ENCODE measurements at regions not wholly inside any gene's neighbourhood (a gene's known extent, or its start where the extent isn't known, plus 50 kb on each side); places are given as distances from the start of the nearest gene placed in this dataset.

DNA sequence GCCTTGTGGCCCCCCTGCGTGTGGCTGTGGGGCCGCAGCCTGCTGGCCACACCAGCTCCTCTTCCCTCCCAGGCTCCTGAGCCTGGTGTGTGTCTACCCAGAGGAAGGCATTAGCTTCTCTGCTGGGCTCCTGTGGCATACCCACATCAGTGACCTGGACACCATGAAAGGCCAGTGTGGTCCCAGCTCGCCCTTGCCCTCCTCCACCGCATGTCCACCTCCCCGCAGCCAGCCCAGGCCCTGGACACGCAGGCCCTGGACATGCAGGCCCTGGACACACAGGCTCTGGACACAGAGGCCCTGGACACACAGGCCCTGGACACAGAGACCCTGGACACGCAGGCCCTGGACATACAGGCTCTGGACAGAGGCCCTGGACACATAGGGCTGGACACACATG, 153.4 kb upstream of the PPP1R26 start:
- no peak for DNase-seq

DNA sequence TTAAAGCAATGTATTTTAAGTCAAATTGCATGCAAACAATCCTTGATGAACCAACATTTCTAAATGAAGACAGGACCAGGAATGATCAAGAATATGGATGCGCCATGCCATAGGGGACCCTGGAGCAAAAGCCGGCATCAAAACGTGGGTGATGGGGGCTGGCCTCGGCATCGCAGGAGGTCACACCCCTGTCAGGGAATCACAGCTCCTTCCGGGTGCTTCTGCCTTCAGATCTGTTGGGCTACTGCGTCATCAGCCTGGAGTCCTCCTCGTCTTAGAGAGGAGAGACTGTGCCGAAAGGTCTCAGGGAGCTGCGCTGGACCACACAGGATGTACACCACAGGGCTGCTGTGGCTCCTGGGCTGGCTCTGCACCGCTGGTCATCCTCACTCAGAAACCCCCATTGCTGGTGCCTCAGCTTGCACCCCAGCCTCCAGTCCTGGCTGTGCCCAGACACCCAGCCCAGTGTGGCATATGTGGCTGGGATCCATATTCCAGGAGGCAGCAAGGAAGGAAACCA, 152.9 kb upstream of the PPP1R26 start:
- no peak for DNase-seq

DNA sequence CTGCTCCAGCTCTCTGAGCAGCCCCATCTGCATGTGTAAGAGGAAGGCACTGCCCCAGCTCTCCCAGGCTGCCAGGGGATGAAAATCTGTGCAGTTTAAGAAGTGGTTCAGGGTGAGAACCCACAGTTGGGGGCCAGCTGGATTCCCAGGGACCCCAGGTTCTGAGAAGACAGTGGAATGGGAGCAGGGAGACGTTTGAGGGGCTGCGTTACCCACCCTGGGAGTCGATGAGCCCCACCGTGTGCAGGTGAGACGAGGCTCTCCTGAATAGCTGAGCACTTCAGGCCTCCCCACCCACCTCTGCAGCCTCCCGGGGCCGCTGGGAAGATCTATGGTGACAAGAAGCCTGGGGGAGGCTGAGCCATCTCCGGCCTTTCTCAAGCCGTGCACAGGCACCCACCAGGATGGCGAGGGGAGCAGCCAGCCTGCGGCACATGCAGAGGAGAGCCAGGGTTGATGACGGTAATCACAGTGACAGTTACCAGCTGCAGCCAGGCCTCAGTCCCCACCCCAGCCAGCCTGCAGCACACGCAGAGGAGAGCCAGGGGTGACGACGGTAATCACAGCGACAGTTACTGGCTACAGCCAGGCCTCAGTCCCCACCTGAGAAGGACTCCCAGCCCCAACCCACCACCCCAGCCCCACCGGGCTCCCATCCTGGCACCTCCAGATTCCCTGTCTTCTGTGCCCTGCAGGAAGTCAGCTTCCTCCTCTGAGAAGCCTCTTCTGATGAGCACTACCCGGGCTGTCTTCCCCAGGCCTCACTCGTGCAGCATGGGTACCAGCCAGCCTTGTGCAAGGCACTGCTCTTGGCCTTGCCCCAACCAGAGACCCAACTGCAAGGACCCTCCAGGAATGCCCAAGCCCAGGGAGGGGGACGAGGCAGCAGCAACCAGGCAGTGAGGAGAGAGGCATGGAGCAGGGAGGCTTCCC, 150.8 kb upstream of the PPP1R26 start:
- DNase-seq = no peak

DNA sequence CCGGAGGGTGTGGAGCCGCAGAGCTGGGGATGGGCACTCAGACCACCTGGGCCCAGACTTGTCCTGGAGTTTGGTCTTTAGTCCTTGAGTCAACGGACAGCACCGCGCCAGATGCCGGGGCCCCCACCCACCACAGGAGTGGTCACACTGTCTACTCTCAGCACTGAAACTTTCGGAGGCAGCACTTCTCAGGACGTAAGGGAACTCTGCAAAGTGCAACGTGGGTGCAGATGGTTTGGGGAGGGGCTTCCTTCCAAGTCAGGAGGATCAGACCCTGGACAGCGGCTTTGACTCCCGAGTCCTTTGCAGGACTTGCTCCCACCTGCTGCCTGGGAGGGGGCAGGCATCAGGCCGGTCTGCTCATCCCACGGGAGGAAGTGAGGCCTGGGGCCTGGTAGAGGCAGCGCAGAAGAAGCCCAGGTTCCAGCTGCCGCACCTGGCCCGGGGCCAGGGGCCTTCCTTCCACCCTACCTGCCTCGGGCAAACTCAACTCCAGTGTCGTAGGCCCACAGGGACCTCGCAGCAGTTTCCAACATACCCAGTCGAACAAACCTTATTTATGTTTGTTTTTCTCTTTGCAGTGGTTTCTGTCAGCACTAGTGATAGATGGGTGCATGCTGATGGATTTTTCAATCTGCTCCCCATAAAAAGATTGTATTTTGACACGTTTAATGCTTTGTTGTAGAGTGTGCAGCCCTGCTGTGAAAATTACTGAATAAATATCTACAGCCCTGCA, 149.8 kb upstream of the PPP1R26 start:
- DNase-seq = peak in 1 of 2 experiments; percentile 33

DNA sequence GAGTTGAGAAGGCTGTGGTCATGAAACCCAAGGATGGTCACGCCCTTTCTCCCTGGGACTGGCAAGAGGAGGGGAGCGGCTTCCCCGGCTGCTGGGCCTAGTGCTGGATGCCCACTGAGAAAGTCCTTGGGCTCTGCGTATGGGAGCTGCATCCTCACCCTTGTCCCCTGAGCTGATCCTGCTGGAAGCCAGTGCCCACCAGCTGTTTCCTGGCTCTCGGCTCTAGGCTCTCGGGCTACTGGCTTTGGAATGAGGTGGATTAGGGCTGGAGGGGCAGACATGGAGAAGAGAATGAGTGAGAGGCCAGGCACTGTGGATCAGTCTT, 149.3 kb upstream of the PPP1R26 start:
- DNase-seq = no peak

DNA sequence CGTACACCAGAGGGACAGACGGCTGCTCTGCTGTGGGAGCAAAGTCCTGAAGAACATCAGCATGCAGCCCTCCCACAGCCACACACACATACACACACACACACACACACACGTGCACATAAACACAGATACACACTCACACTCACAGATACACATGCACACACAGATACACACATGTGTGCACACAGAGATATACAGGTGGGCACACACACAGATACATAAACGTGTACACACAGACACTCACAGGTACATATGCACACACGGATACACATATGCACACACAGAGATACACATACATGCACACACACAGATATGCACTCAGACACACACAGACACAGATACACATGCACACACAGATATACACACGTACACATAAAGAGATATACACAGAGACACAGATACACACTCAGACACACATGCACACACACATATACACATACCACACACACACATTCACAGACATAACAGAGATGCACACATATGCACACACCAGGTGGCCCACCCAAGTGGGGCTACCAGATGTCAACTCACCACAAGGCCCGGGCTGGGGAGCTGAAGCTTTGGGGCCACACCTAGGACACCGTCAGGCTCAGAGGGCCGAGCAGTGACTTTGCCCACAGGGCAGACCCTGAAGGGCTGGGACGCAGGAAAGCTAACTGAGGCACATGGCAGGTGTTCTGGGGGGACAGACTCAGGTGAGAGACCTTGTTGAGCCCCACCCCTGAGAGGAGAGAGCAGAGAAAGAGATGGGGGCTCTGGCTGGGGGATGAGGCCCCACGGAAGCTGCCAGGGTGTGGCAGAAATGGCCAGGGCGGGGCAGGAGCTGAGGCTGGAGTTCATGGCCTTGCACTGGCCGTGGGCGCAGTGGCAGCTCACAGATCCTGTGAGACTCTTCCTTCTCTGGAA, 148.6 kb upstream of the PPP1R26 start:
- no peak for DNase-seq

DNA sequence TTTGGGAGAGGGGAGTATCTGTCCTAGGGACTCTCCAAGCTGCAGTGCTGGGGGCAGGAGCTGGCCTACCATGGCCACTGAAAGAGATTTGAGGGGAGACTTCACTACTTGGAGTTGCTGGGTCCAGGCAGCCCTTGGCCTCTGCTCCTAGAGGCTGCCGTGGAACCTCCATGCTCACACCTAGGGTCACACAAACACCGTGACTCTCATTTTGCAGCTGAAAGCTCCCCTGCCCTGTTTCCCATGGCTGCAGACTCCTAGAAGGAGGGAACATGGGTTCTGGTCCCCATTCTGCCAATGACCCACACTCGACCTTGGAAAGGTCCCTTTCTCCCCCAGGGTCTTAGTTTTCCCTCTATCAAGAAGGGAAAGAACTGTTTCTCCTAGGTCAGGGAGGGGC, 147.1 kb upstream of the PPP1R26 start:
- DNase-seq = no peak

DNA sequence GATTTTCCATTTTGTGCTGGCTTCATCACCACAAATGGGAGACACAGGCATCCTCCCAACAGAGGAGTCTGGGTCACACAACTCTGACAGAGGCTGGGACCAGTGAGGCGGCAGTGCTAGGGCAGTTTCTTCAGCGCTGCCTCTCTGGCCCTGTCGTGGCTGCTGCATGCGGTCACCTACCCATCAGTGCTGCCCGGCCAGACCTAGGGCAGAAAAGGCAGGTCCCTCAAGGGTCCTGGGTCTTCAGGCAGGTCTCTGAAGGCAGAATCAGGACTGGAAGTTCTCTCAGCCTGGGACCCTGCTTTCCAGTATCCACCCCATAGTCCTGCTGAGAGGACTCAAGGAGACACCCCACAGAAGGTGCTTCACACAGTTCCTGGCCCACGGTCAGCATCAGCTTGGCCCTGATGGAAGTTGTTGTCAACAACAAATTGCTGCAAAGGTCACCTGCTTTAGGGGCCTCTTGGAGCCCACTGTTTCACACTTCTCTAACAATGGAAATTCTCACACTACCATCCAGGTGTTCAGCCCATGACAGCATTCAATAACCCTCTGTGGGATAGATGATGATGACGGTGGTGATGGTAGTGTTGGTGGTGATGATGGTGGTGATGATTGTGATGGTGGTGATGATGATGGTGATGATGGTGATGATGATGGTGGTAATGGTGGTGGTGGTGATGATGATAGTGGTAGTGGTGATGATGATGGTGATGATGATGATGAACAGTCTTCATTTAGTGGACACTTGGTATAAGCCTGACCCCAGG, 146.4 kb upstream of the PPP1R26 start:
- DNase-seq = no peak

DNA sequence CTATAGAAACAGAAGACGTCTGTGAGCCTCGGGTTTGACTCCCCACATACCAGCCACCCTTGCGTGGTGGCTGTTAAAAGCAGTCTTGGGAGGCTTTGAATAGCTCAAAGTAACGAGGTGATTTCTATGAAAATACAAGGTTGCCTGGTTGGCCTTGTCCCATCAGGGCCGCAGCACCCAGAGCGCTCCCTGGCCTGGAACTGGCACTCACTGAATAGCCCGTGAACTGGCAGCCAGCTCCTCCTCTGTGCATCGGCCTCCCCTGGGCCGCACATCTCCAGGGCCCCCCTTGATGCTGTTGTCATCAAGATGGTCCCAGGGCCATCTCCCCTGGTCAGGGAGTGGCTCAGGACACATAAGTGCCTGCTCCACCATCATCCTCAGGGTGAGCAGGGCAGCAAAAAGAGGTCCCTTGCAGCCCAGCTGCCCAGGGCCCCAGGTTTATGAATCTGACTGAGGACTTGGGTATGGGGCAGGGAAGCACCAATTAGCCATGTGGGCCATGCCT, 144.6 kb upstream of the PPP1R26 start:
- no peak for DNase-seq

DNA sequence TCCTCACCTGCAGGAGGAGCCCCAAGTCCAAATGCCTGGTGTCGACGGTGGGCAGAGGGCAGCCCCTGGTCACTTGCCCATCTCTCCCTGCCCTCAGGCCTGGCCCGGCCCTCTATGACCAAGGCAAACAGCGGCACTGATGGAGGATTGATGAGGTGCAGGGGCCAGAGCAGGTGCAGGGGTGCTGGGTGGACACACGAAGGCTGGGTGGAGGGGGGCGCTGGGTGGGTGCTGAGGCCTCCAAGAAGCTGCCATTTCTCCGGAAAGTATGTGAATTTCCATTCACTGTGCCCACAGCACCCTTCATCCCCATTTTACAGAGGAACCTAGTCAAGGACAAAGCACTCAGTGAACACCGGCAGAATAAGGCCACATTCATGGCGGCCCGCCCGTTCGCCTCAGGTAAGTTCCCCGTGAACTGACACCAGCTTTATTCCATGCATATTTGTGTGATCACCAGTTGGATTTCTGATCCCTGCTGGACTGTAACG, 143.8 kb upstream of the PPP1R26 start:
- no peak for DNase-seq

DNA sequence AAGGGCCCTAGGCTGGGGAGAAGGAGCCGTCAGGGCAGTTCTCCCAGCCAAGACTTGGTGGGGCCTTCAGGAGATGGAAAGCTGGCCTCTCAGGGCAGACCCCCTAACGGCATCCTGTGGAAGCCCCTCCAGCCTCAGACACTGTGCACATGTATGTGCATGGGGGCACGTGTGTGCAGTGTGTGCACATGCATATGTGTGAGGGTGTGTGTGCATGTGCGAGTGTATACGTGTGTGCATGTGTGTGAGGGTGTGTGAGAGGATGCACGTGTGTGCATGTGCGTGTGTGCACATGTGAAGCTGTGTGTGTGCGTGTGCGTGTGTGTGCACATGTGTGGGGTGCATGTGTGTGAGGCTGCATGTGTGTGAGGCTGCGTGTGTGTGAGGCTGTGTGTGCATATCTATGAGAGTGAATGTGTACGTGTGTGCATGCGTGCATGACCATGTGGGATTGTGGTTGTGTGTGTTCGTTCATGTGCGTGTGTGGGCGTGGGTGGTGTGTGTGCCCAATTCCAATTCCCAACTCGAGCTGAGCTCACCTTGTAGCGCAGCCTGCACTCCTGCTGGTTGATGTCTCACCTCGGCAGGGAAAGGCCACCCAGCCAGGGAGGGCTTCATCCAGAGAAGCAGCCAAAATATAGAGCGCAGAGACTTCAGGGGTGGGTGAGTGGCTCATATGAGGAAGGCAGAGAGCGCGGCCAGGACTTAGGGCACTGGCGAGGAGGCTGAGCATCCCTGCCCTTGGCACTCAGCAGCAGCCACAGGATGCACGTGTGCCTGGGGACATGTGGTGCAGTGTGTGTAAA, 142.7 kb upstream of the PPP1R26 start:
- no peak for DNase-seq

DNA sequence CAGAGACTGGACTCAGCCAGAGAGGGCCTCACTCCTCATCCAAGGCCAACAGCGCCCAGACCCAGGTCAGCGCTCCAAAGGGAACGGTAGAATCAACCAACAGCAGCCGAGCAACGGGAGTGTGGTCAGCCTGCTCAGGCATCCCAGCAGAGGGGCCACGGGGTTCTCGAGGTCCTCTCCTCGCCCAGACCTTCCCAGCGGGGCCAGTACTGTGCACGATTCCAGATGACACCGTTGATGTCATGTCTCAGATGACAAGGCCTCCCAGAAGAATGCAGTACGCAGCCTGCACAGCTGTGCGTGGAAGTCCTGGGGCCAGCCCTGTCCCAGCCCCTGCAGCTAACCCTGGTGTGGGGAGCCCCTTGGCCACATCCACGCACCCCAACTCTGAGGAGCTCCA, 141.0 kb upstream of the PPP1R26 start:
- no peak for DNase-seq

DNA sequence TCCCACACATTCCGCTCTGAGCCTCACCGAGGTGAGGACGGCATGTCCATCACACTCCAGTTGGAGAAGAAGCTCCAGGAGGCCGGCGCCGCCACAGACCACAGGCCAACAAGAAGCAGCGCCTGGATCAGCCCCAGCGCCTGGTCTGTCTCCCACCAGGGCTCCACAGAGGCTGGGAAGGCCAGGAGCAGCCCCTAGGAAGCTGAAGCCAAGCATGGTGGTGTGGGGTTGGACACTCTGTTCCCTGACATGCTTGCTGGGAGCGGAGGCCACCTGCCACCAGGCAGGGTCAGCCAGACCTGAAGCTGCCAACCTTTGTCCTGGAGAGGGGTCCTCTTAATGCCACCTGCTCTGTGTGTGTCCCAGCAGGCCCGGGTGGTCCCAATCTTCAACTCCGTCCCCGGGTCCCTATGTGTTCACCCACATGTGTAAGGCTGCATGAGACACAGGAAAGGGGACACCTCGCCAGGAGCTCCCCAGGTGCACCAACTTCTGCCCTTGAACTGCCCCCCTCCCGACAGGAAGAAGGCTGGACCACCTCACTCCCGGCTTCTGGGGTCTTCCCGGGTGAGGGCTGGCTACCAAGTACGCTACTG, 140.1 kb upstream of the PPP1R26 start:
- no peak for DNase-seq

DNA sequence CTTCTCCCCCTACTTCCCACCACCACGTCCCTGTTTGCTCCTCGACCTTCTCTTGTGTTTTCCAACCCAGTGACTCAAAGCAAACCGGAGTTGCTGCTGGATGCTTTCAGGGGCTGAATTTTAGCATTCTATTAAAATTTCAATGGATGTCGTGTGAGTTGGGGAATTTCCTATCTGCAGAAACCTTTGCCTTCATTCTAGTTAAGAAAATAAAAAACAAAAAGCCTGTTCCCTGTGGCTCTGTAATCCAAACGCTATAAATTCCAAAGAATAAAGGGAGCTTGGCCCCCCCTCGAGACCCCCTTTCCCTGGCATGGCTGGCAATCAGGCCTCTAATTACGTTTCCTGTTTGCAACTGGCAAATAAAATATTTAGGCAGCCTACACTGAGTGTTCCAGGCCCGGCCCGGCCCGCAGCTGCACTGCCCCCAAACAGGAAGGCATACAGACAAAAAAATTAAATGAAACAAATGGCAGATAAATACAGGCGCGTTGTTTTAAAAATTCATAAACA, 139.4 kb upstream of the PPP1R26 start:
- DNase-seq = no peak

DNA sequence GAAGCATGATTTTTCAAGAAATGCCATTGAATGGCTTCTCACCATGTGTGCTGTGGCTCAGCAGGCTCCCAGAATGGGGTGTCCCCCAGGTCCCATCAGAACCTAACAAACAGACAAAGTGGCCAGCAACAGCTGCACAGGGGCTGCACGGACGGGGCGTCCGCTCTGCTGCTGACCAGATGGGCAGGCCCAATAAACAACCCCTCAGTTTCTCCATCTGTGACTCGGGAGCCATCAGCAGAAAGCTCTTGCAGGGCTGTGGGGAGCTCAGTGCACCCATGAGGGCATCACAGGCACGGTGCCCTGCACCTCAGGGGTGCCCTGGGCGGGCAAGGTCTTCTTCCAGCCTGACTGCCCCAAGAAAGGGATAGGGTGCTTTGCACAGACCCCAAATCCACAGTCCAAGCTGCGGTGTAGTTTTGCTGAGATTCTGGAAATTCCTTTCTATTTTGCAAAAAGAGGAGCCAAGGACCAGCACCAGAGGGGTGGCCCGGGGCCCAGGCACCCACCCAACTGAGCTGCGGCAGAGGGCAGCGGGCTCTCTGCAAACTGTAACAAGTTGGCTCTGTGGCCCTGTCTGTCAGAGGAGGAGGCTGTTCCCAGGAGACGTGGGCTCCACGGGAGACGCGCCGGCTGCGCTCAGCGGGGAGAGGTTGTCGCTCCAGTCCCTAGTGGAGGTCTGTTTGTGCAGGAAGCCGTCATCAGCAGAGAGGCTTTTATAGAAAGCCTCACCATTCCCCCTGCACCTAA, 138.7 kb upstream of the PPP1R26 start:
- DNase-seq = no peak

DNA sequence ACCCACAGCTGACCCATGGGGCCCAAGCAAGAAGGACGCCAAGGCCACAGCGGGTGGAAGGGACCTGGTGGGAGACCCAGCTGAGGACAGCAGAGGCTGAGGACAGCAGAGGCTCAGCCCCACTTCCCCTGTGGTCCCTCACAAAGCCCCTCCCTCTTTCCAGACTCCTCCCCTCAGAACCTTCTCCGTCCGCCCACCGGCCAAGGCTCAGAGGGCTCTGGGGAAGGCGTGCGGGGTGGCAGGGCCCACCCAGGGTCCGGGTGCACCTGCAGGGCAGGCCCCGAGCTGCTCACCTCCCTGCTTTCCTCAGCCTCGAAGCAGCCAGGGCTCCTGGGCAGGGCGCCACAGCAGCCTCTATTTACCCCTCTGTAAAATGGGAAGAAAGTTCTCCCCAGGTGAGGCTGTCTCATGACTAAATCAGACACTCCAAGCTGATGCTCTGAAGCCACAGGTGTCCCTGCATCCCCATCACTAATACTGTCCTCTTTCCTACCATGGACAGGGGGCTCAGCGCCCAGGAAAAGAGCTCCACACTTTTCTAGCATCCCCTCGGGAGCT, 137.9 kb upstream of the PPP1R26 start:
- DNase-seq = no peak

DNA sequence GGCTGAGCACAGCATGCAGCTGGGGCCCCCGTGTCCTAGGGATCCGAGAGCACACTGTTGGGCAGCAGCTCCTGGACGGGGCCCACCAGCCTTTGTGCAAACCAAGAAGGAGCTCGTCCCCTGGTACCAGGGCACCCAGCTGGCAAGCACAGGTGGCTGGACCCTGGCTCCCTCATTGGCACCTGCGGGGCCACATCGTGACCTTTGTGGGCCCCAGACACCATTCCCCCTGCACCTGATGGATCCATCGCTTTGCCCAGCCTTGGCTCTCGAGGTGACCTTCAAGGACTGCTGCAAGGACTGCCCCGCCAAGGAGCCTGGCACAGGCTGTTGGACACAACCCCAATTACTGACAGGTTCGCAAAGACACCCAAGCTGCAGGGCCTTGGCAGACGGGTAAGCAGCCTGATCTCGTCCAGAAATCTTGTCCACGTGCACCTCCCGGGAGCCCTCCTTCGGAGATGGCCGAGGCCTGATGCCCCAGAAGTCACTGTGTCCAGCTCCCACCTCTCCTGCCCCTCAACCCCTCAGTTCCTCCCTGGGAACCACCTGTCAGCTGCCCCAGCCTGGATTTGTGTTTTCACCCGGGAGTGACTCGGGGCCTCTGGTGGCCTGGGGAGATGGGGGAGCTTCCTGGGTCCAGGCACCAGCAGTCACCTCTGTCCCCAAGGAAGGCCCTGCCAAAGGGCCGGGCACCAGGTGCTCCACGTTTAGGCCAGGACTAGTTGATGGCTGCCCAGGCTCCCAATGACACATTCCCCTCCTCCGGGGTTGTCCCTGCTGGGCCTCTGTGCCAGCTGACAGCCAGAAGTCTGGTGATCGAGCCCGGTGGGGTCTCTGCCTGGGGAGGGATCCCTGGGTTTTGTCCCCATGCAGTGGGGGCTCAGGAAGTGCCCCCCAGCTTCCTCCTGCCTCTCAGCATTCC, 137.1 kb upstream of the PPP1R26 start:
- DNase-seq = no peak

DNA sequence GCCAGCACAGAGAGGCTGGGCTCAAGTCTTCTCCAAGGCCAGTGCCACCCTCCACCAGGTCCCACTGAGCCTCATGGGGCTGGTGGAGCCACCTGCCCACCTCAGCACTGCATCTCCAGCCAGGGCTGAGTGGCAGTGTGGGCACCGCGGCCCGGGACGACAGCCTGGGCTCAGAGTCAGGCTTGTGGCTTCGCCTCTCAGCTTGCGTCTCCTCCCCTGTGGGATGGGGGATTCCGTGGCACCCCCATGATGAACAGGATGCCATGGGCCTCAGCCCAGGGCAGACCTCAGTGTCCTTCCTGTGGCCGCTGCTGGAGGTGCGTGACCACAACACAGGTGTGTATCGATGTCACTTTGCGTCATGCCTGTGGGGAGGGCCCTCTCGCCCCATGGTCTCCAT, 136.4 kb upstream of the PPP1R26 start:
- DNase-seq = no peak

Data from NCI-H2081 (cell line).